HG02798 (cell line): ENCODE measurements at regions not wholly inside any gene's neighbourhood (a gene's known extent, or its start where the extent isn't known, plus 50 kb on each side); places are given as distances from the start of the nearest gene placed in this dataset.
"Not testable (repeated sequence)": the region's sequence is repeated elsewhere in the genome, so short reads cannot be mapped to it uniquely, and the experiment has no call there.

ENCODE experiments used
- ATAC-seq: cut with Tn5 transposase; IDR thresholded peaks from one replicate; pipeline ENCODE4 v1.9.1; 2021; ENCODE audit warnings: mild to moderate bottlenecking; ENCODE audit not compliant: unreplicated experiment, poor library complexity

GRCh38 chr22:44632541-44633396 is 69.2 kb upstream of the PRR5 start:
- ATAC-seq: no peak

- ATAC-seq: no peak
Measured at GRCh38 chr22:44630826-44631225, 71.2 kb upstream of the PRR5 start.

- ATAC-seq: no peak
Measured at GRCh38 chr22:44628835-44629234, 73.2 kb upstream of the PRR5 start.

- ATAC-seq: no peak
Measured at GRCh38 chr22:44628273-44628672, 73.7 kb upstream of the PRR5 start.

- no peak for ATAC-seq
Measured at GRCh38 chr22:44627521-44628139, 74.4 kb upstream of the PRR5 start.

- peak; percentile 45 for ATAC-seq
Measured at GRCh38 chr22:44625981-44626687, 75.9 kb upstream of the PRR5 start.

- ATAC-seq: no peak
Measured at GRCh38 chr22:44625421-44625760, 76.6 kb upstream of the PRR5 start.

GRCh38 chr22:44624689-44625420 is 77.1 kb upstream of the PRR5 start:
- ATAC-seq: no peak

- no peak for ATAC-seq
Measured at GRCh38 chr22:44623771-44624510, 78.1 kb upstream of the PRR5 start.

- ATAC-seq: no peak
Measured at GRCh38 chr22:44622679-44623078, 79.3 kb upstream of the PRR5 start.

GRCh38 chr22:44622147-44622427 is 79.9 kb upstream of the PRR5 start:
- ATAC-seq: no peak

GRCh38 chr22:44621401-44622146 is 80.4 kb upstream of the PRR5 start:
- no peak for ATAC-seq

GRCh38 chr22:44620841-44621257 is 81.2 kb upstream of the PRR5 start:
- ATAC-seq: no peak

GRCh38 chr22:44620129-44620840 is 81.7 kb upstream of the PRR5 start:
- ATAC-seq: no peak

- not testable (repeated sequence) for ATAC-seq
Measured at GRCh38 chr22:44619560-44620128, 82.4 kb upstream of the PRR5 start.

GRCh38 chr22:44618910-44619309 is 83.1 kb upstream of the PRR5 start:
- ATAC-seq: not testable (repeated sequence)

- ATAC-seq: no peak
Measured at GRCh38 chr22:44618400-44618799, 83.6 kb upstream of the PRR5 start.

- ATAC-seq: no peak
Measured at GRCh38 chr22:44617828-44618227, 84.2 kb upstream of the PRR5 start.
